ENCODE measurements at regions not wholly inside any gene's neighbourhood (a gene's known extent, or its start where the extent isn't known, plus 50 kb on each side); places are given as distances from the start of the nearest gene placed in this dataset.

GRCh38 chr9:115234094-115234493 is 116.1 kb upstream of the TNC start:
- TF ChIP-seq DMTF1 (CRISPR knock-in tag; IDR thresholded peaks at IDR 0.05) = no peak
- TF ChIP-seq ZKSCAN8 (CRISPR knock-in tag; IDR thresholded peaks at IDR 0.05; ENCODE audit: borderline replicate concordance) = no peak
